B cell (primary cell): ENCODE measurements at regions not wholly inside any gene's neighbourhood (a gene's known extent, or its start where the extent isn't known, plus 50 kb on each side); places are given as distances from the start of the nearest gene placed in this dataset.
"Not testable (repeated sequence)": the region's sequence is repeated elsewhere in the genome, so short reads cannot be mapped to it uniquely, and the experiment has no call there.

ENCODE experiments used
- ATAC-seq: fragments of 200-7000 bp; cut with Tn5 transposase; one replicate; pipeline ENCODE4 v1.10.0; 2021; ENCODE audit warnings: low read depth, mild to moderate bottlenecking, moderate number of reproducible peaks, moderate library complexity
- CTCF ChIA-PET: fragments of 350-600 bp; sonication (Branson Sonifier 250); formaldehyde crosslinking; loops from one replicate; lab custom pipeline; 2021; ENCODE audit warnings: antibody characterized with exemption, inconsistent platforms; lab: Charles Lee
- POLR2A ChIA-PET: fragments of 350-600 bp; sonication (Branson Sonifier 250); formaldehyde crosslinking; loops from one replicate; lab custom pipeline; 2021; ENCODE audit warnings: antibody characterized with exemption; lab: Charles Lee
- DNase-seq: peaks from one replicate; pipeline ENCODE4 v3.0.0; 2013
- H2AFZ ChIP-seq: 2 replicates; pipeline ENCODE4 v1.6.1; 2012; ENCODE audit warnings: mild to moderate bottlenecking, low read depth, low read length; ENCODE audit not compliant: insufficient read depth, poor library complexity, severe bottlenecking
- H3K27ac ChIP-seq, 2 donors: 1 replicate in 1 of 2; 2 replicates in 1 of 2; pipeline ENCODE4 v1.5.1; 2012 to 2013; ENCODE audit warnings: low read length in 2 of 2, mild to moderate bottlenecking in 2 of 2, moderate library complexity in 1 of 2
- H3K27me3 ChIP-seq, 4 experiments: fragments of 200-600 bp in 1 of 4; sonication (generic) in 1 of 4; replicated peaks in 1 of 4; 1 replicate in 2 of 4; 2 replicates in 2 of 4; pipeline versions ENCODE4 v1.6.1 to v1.7.0; 2013 to 2016; ENCODE audit warnings: low read length in 3 of 4, mild to moderate bottlenecking in 2 of 4, mixed read lengths in 1 of 4, moderate library complexity in 1 of 4; ENCODE audit not compliant: insufficient read depth in 4 of 4, control insufficient read depth in 3 of 4; ENCODE audit errors: control extremely low read depth in 1 of 4
- H3K36me3 ChIP-seq, 2 experiments: replicated peaks in 1 of 2; 1 replicate in 1 of 2; 2 replicates in 1 of 2; pipeline versions ENCODE4 v1.6.1 to v1.7.1; 2013; ENCODE audit warnings: low read length in 1 of 2; ENCODE audit not compliant: insufficient read depth in 2 of 2, control insufficient read depth in 1 of 2; ENCODE audit errors: control extremely low read depth in 1 of 2, extremely low read depth in 1 of 2
- H3K4me1 ChIP-seq, 2 donors: fragments of 200-600 bp in 1 of 2; sonication (generic) in 1 of 2; 1 replicate in 1 of 2; 2 replicates in 1 of 2; pipeline versions ENCODE4 v1.5.1 to v1.6.1; 2013 to 2017; ENCODE audit warnings: low read length in 2 of 2; ENCODE audit not compliant: control insufficient read depth in 2 of 2, insufficient read depth in 2 of 2
- H3K4me2 ChIP-seq: replicated peaks from 2 replicates; pipeline ENCODE3; 2012; ENCODE audit warnings: mild to moderate bottlenecking, low read depth, low read length; ENCODE audit not compliant: poor library complexity, severe bottlenecking
- H3K4me3 ChIP-seq, 5 experiments: fragments of 200-600 bp in 1 of 5; sonication (generic) in 1 of 5; 1 replicate in 3 of 5; 2 replicates in 2 of 5; pipeline versions ENCODE4 v1.5.1 to v1.7.0; 2011 to 2016; ENCODE audit warnings: low read length in 4 of 5, mild to moderate bottlenecking in 4 of 5, low read depth in 2 of 5, control low read depth in 1 of 5, moderate library complexity in 1 of 5; ENCODE audit not compliant: insufficient read depth in 1 of 5; ENCODE audit errors: control extremely low read depth in 1 of 5, extremely low read depth in 1 of 5
- H3K79me2 ChIP-seq: fragments of 200-600 bp; sonication (generic); one replicate; pipeline ENCODE4 v1.6.0; 2016; ENCODE audit warnings: low read length; ENCODE audit not compliant: control insufficient read depth, insufficient read depth
- H3K9ac ChIP-seq: fragments of 200-600 bp; sonication (generic); 2 replicates; pipeline ENCODE4 v1.6.1; 2017; ENCODE audit warnings: mild to moderate bottlenecking, low read length, moderate library complexity
- H3K9me3 ChIP-seq, 3 donors: one replicate each; pipeline versions ENCODE4 v1.6.1 to v1.7.1; 2013; ENCODE audit warnings: low read length in 2 of 3; ENCODE audit not compliant: control insufficient read depth in 2 of 3, insufficient read depth in 1 of 3; ENCODE audit errors: control extremely low read depth in 1 of 3
- H4K20me1 ChIP-seq: 2 replicates; pipeline ENCODE4 v1.6.0; 2012; ENCODE audit warnings: mild to moderate bottlenecking, low read length; ENCODE audit not compliant: insufficient read depth, control insufficient read depth, poor library complexity, severe bottlenecking
- H3K27ac Mint-ChIP-seq: one replicate; pipeline ENCODE4 v1.8.0; 2021; ENCODE audit warnings: mixed read lengths
- H3K27me3 Mint-ChIP-seq: one replicate; pipeline ENCODE4 v1.8.0; 2021; ENCODE audit warnings: mixed read lengths
- H3K4me1 Mint-ChIP-seq: one replicate; pipeline ENCODE4 v1.8.0; 2021; ENCODE audit warnings: mixed read lengths
- H3K4me3 Mint-ChIP-seq: one replicate; pipeline ENCODE4 v1.8.0; 2021; ENCODE audit warnings: mixed read lengths
- H3K9me3 Mint-ChIP-seq: one replicate; pipeline ENCODE4 v1.8.0; 2022; ENCODE audit warnings: mixed read lengths; ENCODE audit not compliant: insufficient read depth
- EZH2 ChIP-seq: IDR thresholded peaks from 2 replicates; pipeline ENCODE4 v1.6.1; 2012; ENCODE audit warnings: borderline replicate concordance, low read depth, mild to moderate bottlenecking, moderate library complexity, low read length; ENCODE audit not compliant: insufficient read depth, poor library complexity, severe bottlenecking
- WGBS: methylation state at CpG from one replicate; pipeline ENCODE4 v1.1.5; 2013; ENCODE audit warnings: missing lambda C conversion rate; ENCODE audit not compliant: insufficient coverage; 5-methylcytosine and 5-hydroxymethylcytosine counted together
- intact Hi-C: fragments of 100-400 bp; cut with micrococcal nuclease; formaldehyde crosslinking; loops from one replicate; pipeline ENCODE4 v1.10.0; 2022
- TF ChIP-seq, protein P1 (sequence below): fragments of 200-600 bp; IDR thresholded peaks from one replicate; pipeline ENCODE4 v1.8.0; 2022; ENCODE audit warnings: antibody characterized with exemption, mild to moderate bottlenecking

DNA sequence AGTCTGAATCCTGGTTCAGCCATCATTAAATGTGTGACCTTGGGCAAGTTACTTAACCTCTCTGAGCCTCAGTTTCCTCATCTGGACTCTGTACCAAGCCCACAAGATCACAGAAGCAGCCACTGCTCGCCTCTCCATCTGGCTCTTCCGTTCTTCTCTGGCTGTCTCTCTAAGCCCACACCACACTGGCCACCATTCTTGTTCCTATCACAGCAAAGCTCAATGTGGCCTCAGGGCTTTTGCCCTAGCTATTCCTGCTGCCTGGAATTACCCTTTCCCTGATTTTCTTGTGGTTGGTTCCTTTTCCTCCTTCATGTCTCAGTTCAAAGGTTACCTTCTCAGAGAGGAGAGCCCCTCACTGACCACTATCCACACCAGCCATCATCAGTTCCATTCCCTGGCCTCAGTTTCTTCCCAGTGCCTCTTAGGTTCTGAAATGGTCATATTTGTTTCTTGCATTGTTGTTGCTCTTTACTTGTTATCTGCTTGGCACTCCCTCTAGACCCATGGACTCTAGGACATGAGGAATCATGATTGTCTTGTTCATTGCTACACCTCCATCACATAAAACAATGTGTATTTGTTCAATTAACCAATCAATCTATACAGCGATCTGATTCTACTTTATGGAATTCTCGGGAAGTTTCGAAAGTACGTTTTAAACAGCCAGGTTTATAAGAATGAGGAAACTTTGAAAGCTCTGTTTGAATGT, 56.5 kb upstream of the PTPN1 start:
- no peak overlapping the region for H3K27ac ChIP-seq
- no peak overlapping the region for H3K4me3 ChIP-seq
- no peak for ATAC-seq
- Mint-ChIP-seq H3K27ac (no peak overlapping the region), H3K4me1 (peaks cover 9% of the 10 kb centered on the region), H3K27me3 (peaks cover 68% of the 10 kb centered on the region), H3K4me3 (no peak overlapping the region), H3K9me3 (no peaks in the 10 kb centered on the region)
- ChIA-PET CTCF (interaction anchor here (0.7 to 1.1 kb wide), 3 partner anchors 11 to 297 kb away, joined by 4 read pairs; no protein-coding TSS in a partner anchor), POLR2A (interaction anchor here (0.8 kb wide), 1 partner anchor 275 kb away, joined by 8 read pairs; no protein-coding TSS in a partner anchor)
- no peak overlapping the region for H3K4me2 ChIP-seq
- peaks cover 0 to 35% (median 7%) of the 10 kb centered on the region in 4 experiments for H3K27me3 ChIP-seq
- no peak overlapping the region for H2AFZ ChIP-seq
- H3K9me3 ChIP-seq = no peaks in the 10 kb centered on the region
- intact Hi-C loops = no loop called here
- WGBS = 84% methylated on average over 2 of the region's 6 CpGs
- H4K20me1 ChIP-seq = no peaks in the 10 kb centered on the region
- DNase-seq = no peak
- H3K9ac ChIP-seq = no peak overlapping the region
- TF ChIP-seq EZH2 = no peak
- TF ChIP-seq, protein P1, sequence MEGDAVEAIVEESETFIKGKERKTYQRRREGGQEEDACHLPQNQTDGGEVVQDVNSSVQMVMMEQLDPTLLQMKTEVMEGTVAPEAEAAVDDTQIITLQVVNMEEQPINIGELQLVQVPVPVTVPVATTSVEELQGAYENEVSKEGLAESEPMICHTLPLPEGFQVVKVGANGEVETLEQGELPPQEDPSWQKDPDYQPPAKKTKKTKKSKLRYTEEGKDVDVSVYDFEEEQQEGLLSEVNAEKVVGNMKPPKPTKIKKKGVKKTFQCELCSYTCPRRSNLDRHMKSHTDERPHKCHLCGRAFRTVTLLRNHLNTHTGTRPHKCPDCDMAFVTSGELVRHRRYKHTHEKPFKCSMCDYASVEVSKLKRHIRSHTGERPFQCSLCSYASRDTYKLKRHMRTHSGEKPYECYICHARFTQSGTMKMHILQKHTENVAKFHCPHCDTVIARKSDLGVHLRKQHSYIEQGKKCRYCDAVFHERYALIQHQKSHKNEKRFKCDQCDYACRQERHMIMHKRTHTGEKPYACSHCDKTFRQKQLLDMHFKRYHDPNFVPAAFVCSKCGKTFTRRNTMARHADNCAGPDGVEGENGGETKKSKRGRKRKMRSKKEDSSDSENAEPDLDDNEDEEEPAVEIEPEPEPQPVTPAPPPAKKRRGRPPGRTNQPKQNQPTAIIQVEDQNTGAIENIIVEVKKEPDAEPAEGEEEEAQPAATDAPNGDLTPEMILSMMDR = no peak
- no peaks in the 10 kb centered on the region for H3K36me3 ChIP-seq
- no peaks in the 10 kb centered on the region for H3K79me2 ChIP-seq
- H3K4me1 ChIP-seq = peaks cover 3 to 8% of the 10 kb centered on the region in 2 donors

DNA sequence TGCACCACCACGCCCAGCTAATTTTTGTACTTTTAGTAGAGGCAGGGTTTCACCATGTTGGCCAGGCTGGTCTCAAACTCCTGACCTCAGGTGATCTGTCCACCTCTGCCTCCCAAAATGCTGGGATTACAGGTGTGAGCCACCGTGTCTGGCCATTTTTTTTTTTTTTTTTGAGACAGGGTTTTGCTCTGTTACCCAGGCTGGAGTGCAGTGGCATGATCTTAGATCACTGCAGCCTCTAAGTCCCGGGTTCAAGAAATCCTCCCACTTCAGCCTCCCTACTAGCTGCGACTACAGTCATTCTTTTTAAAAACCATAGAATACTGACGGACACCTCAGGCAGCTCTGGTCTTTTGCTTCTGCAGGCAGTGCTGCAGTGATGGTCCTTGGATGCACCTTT, 54.9 kb upstream of the PTPN1 start:
- H3K4me1 Mint-ChIP-seq, ATAC-seq, intact Hi-C loops, H3K4me1 ChIP-seq, H3K9me3 Mint-ChIP-seq, H3K4me3 ChIP-seq, H4K20me1 ChIP-seq, H3K4me2 ChIP-seq, DNase-seq, H2AFZ ChIP-seq, H3K4me3 Mint-ChIP-seq, H3K9me3 ChIP-seq, H3K36me3 ChIP-seq, H3K27ac Mint-ChIP-seq, H3K79me2 ChIP-seq, H3K9ac ChIP-seq, H3K27ac ChIP-seq: not testable (repeated sequence)
- WGBS = 91% methylated on average over 4 of the region's 5 CpGs
- H3K27me3 Mint-ChIP-seq = peaks cover 63% of the 10 kb centered on the region
- CTCF ChIA-PET = interaction anchor here (0.9 to 1.5 kb wide), 2 partner anchors 268 to 276 kb away, joined by 3 to 8 read pairs; no protein-coding TSS in a partner anchor
- H3K27me3 ChIP-seq = peaks cover 0 to 34% (median 5%) of the 10 kb centered on the region in 4 experiments
- POLR2A ChIA-PET = interaction anchor here (0.7 kb wide), 1 partner anchor 25 kb away, joined by 6 read pairs; no protein-coding TSS in a partner anchor
